ENCODE measurements at regions not wholly inside any gene's neighbourhood (a gene's known extent, or its start where the extent isn't known, plus 50 kb on each side); places are given as distances from the start of the nearest gene placed in this dataset.

- DNase-seq = no peak
These were observed 408.8 kb upstream of the SALL1 start for GRCh38 chr16:51559901-51560300.

GRCh38 chr16:51557670-51558069 lies 406.6 kb upstream of the SALL1 start:
- DNase-seq = no peak

- DNase-seq = no peak
These were observed 405.7 kb upstream of the SALL1 start for GRCh38 chr16:51556694-51557340.

- DNase-seq = no peak
These were observed 402.8 kb upstream of the SALL1 start for GRCh38 chr16:51553910-51554309.

- no peak for DNase-seq
These were observed 402.2 kb upstream of the SALL1 start for GRCh38 chr16:51553314-51553713.

GRCh38 chr16:51550800-51551347 lies 399.8 kb upstream of the SALL1 start:
- DNase-seq = no peak

- no peak for DNase-seq
These were observed 398.8 kb upstream of the SALL1 start for GRCh38 chr16:51549836-51550235.

GRCh38 chr16:51545951-51546350 lies 394.9 kb upstream of the SALL1 start:
- DNase-seq = no peak

GRCh38 chr16:51544851-51545467 lies 393.9 kb upstream of the SALL1 start:
- no peak for DNase-seq

- DNase-seq = no peak
These were observed 392.9 kb upstream of the SALL1 start for GRCh38 chr16:51543971-51544370.

GRCh38 chr16:51542981-51543815 lies 392.1 kb upstream of the SALL1 start:
- DNase-seq = no peak

GRCh38 chr16:51540259-51540658 lies 389.2 kb upstream of the SALL1 start:
- DNase-seq = no peak

DNA sequence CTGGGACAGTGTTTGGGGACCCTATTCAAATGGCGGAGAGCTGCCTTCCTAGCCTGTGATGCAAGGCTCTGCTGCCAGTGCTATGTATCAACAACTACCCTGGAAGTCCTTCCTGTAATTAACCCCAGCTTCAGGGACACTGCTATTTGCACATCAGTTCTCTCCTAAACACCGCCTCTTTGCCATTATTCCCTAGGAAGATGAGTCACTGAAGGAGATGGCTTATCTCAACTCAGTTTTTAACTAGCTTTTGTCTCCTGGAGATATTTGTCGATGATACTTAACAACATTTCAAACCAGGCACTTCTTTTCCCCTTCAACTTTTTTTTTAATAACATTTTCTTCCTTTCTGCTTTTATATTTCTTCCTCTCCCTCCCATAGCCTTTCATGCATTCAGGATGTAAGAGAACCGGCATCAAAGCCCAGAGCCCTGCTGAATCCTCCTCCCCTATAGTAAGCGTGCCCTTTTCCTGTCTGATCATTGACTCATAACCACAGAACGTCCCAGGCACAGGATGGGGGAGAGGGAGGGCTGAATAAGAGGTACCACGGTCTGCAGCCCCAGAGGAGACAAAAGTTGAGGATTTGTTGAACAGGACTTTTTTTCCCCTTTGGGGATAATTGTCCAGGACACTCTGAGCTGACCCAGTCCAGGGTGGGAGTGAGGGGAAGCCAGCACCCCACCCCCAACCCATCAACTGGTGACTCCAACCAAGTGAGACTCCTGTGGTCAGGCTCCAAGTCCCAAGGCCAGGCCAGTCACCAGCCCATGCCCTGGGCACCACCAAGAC lies 387.8 kb upstream of the SALL1 start:
- no peak for DNase-seq

DNA sequence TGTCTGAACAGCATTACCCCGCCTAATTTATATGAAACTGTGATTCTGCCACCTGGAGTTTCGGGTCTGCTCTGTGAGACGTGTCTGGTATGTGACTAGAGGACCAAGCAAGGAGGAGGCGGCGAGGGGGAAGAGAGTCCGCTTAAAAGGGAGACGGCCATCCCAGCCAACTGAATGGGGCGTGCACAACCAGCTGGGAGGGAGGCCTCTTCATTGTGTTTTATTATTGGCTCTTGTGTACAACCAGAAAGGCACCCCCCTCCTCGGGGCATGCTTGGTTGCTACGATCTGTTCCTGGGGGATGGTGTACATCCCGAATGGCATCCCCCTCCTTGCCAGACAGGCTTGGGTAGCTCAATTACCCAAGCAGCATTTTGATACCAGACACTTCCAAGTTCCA lies 384.5 kb upstream of the SALL1 start:
- DNase-seq = no peak

GRCh38 chr16:51532551-51532950 lies 381.5 kb upstream of the SALL1 start:
- DNase-seq = no peak

GRCh38 chr16:51531271-51531670 lies 380.2 kb upstream of the SALL1 start:
- DNase-seq = no peak

- no peak for DNase-seq
These were observed 376.3 kb upstream of the SALL1 start for GRCh38 chr16:51527349-51527748.

- no peak for DNase-seq
These were observed 375.6 kb upstream of the SALL1 start for GRCh38 chr16:51526621-51527020.

- DNase-seq = peak; percentile 9
These were observed 373.7 kb upstream of the SALL1 start for GRCh38 chr16:51524555-51525373.

GRCh38 chr16:51524070-51524469 lies 373.0 kb upstream of the SALL1 start:
- no peak for DNase-seq

- no peak for DNase-seq
These were observed 372.3 kb upstream of the SALL1 start for GRCh38 chr16:51523400-51523799.

- no peak for DNase-seq
These were observed 371.8 kb upstream of the SALL1 start for GRCh38 chr16:51522902-51523301.
